Sigmoid colon (tissue), 4 donors: ENCODE measurements at regions not wholly inside any gene's neighbourhood (a gene's known extent, or its start where the extent isn't known, plus 50 kb on each side); places are given as distances from the start of the nearest gene placed in this dataset.

Experiments used
- CTCF ChIP-seq, 4 experiments: fragments of 450-650 bp in 3 of 4; fragments of 200-600 bp in 1 of 4; IDR thresholded peaks; one replicate each; pipeline ENCODE4 v1.5.1; 2016 to 2019; ENCODE audit warnings: antibody characterized with exemption in 4 of 4, mild to moderate bottlenecking in 3 of 4, moderate library complexity in 2 of 4
- EP300 ChIP-seq, 4 donors: sonication (generic); formaldehyde crosslinking; IDR thresholded peaks; one replicate each; pipeline ENCODE4 v1.6.1; 2017; ENCODE audit warnings: antibody characterized with exemption in 4 of 4
- POLR2A ChIP-seq, 2 donors: fragments of 450-650 bp; IDR thresholded peaks; one replicate each; pipeline ENCODE4 v1.6.1; 2016; ENCODE audit warnings: antibody characterized with exemption in 2 of 2, mild to moderate bottlenecking in 2 of 2, moderate library complexity in 2 of 2

GRCh38 chr19:30674656-30675055 is 302.5 kb downstream of the ZNF536 start:
- no peak for TF ChIP-seq CTCF (IDR thresholded peaks at IDR 0.05)
- no peak for TF ChIP-seq POLR2A (IDR thresholded peaks at IDR 0.05)
- TF ChIP-seq EP300 (IDR thresholded peaks at IDR 0.05) = no peak
